Stimulated activated CD8-positive, alpha-beta memory T cell treated with anti-CD3 and anti-CD28 coated beads, Interleukin-15, amount 100 ng/mL, for 4 hours (primary cell): ENCODE measurements at regions not wholly inside any gene's neighbourhood (a gene's known extent, or its start where the extent isn't known, plus 50 kb on each side); places are given as distances from the start of the nearest gene placed in this dataset.
"Not testable (repeated sequence)": the region's sequence is repeated elsewhere in the genome, so short reads cannot be mapped to it uniquely, and the experiment has no call there.

ENCODE experiments used
- DNase-seq, 2 donors: peaks; one replicate each; pipeline ENCODE4 v3.0.0-alpha.2; 2020; ENCODE audit warnings: low read depth in 2 of 2

DNA sequence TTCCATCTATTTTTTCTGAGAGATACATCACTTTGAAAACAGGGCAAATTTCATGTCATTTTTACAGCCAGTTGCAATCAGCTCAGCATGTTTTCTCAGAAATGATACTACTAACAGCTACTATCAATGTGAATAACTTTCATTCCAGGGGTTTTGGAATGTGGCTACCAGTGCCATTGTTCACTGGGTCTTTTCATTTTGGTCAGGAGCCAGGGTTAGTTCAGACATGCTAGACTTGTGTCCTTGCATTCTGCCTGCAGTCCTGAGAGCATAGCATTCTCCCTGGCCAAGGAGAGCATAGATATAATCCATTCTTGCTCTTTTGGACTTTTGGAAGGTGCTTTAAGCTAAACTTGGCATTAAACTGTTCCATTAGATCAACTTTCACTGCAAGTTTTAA lies 160.9 kb upstream of the NEBL start:
- DNase-seq: no peak

DNA sequence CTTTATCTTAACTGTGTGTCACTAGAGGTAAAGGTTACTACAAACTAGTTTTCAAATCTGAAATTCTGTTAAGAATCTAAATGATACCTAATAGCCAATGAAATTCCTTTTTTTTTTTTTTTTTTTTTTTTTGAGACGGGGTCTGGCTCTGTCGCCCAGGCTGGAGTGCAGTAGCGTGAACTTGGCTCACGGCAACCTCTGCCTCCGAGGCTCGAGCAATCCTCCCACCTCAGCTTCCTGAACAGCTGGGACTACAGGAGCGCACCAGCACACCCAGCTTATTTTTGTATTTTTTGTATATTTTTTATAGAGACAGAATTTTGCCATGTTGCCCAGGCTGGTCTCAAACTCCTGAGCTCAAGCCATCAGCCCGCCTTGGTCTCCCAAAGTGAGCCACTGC lies 160.3 kb upstream of the NEBL start:
- no peak for DNase-seq

DNA sequence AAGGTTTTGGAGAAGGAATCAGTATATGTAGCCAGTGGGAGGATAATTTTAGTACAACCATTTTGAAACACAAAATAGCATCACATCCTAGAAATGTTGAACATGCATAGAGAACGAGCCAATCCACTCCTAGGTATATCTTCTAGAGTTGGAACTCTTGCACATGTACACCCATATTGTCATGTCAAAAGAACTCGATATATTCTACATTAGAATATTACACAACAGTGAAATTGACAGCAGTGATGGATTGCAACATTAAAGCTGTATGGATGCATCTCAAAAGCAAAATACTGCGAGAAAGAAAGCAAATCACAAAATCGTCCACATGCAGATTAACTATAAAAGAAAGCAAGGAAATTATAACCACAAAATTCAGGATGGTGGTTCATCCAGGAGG lies 159.3 kb upstream of the NEBL start:
- DNase-seq: no peak

DNA sequence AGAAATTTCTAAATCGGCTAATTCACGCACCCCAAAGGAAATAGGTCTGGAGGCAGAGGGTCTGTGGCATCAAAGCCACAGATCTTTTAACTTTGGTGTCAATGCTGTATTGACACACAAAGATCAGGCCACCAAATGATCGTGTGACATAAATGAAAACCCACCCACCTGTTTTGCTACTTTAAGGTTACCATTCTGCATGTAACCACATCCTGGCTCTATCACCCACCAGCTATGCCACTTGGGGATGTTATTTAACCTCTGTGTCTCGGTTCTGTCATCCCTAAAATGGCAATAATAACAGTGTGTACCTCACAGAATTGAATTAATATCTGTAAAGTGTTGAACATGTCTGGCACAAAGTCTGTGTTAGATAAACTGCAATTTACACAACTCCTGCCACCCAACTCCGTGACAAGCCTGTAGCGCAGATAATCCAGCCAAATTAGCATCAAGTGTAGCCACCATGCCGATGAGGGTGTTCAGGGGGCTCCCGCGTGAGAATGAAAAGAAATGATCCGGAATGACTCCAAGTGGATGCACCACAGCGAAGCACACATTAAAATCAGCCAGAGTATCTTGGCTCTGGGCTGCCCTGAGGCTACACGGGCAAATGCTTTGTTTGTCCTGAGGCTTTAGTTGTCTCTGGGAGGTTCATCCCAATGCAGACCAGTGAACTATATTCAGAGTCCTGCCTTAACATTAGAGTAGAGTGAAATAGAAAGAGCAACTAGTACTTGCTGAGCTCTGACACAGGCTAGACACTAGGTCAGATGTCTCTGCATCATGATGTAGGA lies 158.4 kb upstream of the NEBL start:
- no peak for DNase-seq

DNA sequence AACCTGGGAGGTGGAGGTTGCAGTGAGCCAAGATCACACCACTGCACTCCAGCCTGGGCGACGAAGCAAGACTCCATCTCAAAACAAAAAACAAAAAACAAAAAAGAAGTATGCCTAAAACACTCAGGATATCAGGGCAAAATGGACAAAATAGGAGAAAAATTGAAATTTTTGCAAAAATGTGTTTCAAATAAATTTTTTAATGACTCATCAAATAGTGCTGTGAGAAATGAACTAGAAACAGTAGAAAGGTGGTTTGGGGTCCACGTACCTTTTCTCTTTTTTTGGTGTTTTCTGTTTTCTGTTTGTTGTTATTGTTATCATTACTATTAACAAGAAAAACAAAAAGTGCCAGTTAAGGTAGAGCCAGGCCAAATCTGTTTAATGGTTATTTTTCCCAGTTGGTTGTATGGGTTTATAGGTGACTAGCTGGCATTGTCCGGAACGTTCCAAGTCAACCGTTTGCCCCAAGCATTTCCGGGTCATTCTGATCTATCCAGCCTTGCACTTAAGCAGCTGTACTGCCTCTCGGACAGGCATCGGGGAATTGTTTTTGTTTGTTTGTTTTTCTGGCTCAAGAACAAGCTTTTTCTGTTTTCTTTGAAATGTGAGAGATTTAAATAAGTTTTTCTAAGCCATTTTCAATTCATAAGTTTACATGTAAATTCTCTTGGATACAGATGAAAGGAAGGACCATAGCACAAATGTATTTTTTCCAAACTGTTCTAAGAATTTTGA lies 157.0 kb upstream of the NEBL start:
- no peak for DNase-seq

DNA sequence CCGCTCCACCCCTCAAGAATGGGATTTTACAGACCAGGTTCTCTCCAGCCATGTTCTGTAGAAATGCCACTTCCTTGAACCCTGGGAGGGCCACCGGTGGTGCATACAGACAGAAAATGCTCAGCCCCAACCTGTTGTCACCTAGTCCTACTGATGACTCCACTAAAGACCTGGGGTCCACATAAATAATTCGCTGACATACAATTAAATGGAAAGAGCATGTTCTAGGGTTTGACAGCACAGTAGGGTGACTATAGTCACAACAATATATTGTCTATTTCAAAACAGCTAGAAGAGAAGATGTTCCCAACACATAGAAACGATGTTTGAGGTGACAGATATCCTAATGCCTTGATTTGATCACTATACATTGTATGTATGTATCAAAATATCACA lies 155.6 kb upstream of the NEBL start:
- no peak for DNase-seq

DNA sequence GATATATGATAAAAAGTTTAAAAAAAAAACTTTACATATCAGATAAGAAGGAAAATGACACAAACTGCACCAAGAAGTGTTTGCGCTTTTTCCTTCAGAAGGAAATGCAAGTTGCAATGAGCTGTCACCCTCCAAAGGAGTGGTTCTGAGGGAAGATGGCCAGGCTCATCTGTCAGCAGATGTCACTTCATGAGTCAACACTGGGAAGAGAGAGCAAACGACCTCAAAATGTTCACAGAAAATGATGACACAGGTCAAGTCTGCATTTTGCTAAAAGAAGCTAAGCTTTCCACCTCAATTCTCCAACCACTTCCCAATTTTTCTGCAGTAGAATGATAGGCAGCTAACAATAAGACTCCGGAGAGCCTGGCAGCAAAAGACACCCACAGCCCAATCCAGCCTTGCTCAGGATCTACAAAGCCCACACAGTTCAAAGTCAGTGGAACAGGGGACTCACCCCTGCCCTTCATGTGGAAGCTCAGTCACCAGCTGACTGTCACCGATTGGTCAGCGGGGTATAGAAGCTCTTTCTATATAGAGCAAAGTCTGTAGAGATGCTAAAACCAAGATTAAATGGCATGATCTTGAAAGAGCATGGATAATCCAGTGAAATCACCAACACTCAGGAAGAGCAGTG lies 155.1 kb upstream of the NEBL start:
- no peak for DNase-seq

DNA sequence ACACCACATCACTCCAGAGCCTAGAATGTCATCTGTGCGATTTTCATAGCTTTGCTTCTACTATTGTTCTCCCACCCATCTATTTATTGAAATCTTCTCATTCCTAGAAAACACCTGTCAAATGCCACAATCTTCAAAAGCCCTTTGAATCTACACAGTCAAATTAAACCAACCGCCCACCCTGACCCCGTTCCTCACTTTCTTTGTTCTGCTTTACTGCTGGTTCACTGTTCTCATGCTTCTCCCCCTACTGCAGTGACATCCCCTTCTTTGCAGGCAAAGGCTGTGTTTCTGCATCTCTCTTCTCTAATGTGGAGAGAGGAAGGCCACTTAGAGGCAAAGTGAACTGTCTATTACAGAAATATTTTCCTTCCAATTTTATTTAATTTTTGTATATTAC lies 152.4 kb upstream of the NEBL start:
- DNase-seq: no peak

DNA sequence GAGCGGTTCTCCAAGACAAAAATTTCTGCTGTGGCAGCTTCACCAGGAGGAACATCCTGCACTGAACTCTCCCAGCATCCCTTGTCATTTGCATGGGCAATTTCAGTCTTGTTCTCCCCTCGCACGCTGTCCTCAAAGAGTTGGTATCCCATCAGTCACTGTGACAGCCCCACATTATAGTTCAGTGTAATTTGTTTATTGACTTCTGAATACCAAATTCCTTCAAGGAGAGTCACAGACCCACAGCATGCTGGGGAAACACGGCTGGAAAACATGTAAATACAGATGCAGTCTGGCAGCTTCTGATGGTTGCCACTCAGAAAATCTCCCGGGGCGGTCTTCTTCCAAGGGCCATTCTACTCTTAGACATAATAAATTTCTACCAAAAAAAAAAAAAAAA lies 151.0 kb upstream of the NEBL start:
- no peak for DNase-seq

DNA sequence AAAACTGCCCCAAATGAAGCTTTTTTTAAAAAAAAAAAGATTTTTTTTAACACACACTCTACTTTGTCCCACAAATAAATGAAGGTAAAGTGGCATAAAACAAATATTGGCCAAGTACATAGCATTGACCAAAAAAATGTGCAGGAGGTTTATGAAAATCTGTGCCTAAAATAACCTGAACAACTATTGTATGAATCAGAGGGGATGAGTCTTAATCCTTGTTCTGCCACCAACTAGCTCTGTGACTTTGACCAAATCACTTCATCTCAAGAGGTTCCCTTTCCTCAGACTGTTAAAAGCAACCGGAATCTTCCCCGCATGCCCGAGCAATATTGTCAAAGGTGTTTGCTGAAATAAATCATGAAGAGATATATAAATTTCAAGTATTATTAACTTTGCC lies 150.4 kb upstream of the NEBL start:
- DNase-seq: no peak

DNA sequence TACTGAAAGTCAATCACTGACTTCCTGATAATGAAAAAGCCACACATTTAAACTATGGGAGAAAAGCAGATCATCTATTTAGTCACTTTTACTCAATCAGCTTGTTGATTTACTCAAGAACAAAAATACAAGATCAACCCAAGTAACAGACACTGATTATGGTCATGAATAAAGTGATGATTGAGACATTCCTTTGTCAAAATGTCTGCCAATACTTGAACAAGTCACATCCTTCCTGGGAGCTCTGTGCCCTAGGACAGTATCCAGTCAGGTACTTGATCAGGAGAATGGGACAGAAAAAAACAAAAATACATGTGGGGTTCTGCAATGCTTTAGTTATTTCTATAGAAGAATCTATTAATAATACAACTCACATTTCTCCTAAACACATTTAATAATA lies 150.0 kb upstream of the NEBL start:
- no peak for DNase-seq

DNA sequence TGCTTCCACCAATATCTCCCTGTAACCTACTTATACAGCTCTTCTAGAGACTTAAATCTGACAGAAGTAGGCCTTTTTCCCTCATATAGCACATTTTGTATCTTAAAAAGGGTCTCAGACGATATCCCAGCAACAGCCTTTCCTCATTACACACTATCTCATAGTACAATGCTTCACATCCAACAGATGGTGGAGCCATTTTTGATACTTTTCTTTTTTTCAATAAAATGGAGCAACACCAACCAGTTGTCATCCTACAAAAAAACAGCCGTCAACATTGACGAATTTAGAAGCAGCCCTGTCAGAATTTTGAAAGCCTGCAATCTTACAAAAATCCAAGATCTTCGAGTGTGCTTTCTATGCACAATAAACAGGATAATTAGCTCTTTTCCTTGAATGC lies 145.9 kb upstream of the NEBL start:
- DNase-seq: no peak

DNA sequence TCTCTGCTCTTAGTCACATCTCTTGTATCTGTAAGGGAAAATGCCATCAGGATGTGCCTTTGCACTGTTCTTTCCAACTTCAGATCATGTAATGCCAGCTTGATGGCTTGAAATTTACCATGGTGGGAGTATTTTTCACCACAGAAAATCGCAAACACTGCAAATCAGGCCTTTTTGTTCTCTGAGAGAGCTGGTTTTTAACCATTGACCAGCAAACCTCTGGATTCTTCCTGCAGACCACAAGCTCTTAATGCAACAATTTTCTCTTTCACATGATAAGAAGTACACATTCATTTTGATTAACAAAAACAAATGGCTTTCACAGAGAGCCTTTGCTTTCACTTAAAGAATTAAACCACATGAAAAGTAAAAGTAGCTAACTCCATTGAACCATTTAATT lies 145.4 kb upstream of the NEBL start:
- no peak for DNase-seq

DNA sequence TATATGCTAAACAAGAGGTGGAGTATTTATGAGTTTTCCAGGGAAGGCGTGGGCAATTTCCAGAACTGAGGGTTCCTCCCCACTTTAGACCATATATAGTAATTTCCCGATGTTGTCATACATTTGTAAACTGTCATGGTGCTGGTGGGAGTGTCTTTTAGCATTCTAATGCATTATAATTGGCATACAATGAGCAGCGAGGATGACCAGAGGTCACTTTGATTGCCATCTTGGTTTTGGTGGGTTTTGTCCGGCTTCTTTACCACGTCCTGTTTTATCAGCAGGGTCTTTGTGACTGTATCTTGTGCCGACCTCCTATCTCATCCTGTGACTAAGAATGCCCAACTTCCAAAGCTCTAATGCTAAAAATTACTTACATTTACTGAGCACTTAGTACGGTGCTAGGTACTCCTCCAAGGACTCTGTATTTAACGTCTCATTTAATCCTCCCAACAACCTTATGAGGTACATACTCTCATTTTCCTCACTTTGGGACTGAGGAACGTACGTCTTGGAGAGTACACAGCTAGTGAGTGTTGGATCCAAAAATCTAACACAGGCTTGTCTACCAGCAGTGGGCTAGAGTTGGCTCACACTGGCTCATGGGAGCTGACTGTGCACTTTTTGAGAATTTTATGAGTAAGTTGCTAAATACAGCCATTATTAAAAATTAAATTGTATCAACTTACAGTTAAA lies 144.8 kb upstream of the NEBL start:
- no peak for DNase-seq

DNA sequence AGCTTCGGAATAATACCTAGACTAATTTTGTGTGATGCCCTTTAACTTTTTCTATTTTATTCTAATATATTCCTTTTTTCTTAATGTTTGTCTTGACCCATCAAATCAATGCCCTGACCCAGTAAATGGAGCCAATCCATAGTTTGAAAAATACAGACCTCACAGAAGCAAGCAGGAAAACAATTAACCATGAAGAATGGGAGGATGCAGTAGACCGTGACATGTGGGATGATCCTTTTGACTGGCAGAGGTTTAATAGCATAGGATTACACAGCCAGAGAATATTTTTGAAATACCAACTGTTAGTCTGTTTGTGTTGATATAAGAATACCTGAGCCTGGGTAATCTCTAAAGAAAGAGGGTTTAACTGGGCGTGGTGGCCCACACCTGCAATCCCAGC lies 142.6 kb upstream of the NEBL start:
- no peak for DNase-seq

DNA sequence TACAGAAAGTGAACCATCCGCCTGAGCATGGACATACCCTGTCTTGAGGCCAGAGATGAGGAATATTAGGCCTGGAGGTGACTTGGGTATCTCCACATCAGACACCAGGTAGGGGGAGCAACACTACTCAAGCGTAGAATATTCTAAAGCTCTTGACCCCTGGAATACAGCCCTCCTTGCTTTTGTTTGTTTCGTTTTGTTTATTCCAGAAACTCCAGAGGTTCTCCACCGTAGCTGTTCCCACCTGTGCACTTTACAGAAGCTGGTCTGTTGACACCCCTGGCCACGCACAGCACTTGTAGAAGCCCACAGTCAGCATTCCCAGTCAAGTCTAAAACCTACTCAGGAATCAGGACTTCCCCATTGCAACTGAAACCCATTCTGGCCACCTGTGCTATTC lies 139.6 kb upstream of the NEBL start:
- DNase-seq: no peak

DNA sequence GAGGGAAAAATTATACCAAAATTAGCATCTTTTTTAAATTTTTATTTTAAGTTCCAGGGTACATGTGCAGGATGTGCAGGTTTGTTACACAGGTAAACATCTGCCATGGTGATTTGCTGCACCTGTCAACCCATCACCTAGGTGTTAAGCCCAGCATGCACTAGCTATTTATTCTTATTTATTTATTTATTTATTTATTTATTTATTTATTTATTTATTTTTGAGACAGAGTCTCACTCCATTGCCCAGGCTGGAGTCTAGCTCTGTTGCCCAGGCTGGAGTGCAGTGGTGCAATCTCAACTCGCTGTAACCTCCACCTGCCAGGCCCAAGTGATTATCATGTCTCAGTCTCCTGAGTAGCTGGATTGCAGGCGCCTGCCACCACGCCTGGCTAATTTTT lies 137.7 kb upstream of the NEBL start:
- not testable (repeated sequence) for DNase-seq

DNA sequence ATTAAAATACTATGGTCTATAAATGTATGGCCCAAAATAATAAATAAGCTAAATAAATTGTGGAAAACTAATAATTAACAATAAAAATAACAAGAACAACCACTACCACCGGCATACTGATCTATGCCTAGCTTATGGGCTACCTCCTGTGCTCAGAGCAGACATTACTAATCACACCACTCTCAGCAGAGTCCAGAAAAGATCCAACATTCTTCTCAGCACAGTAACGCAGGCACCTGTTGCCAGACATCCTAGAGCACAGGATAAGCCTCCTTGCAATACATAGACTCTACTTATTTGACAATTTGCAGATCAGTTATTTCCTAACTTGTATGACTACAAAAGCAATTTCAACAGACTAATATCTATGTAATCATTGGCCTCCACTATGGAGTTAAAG lies 137.1 kb upstream of the NEBL start:
- no peak for DNase-seq

DNA sequence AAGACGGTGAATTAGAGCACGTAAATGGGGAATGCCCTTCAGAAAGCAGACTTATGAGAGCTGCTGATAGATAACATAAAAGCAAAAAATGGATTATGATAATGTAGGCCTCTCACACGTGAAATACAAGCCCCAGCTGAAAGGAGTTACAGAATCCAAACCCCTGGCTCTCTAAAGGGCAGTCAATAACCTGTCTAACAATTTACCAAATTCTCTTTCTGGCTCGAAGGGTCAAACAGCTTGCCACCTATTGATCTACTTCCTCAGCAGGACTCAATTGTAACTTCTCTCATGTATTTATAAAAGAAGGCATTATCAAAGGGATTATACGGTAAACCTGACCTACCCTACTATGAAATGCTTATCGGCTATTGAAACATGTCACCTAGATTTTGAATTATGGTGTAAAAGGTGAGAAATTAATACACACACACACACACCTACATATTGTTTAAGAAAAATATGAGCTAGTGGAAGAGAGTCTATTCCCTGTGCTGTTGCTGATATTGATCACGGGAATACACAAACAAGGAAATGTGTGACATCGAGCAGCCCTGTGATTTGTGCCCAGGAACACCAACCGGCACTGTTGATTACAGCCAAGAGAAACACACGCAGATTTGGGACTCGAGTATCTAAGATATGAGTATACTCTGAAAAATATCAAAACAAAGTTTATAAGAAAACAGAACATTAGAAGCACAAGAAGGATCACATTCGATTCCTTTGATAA lies 135.6 kb upstream of the NEBL start:
- no peak for DNase-seq

DNA sequence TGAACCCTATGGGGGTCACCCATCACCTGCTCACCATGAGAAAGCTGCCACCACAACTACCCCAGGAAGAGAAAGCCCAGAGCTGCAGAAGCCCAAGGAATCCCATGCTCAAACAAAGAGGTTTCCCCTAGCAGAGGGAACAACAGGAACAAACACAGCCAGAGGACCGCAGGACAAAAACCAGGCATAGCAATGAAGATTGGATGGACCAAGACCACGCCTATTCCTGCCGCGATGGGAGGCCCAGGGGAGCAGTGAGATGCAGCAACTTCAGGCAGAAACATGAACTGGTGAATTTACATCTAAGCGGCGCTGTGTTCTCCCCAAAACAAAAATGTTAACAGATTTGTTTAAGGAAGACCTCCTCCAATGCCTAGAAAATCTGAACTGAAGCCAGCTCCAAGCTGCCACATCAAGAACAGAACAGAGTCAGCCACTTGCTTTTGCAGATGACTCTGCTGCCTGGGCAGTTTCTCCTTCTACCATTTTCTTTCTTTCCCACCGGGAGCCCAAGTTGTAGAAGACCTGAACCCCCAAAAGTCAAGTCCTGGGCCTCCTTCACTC lies 134.2 kb upstream of the NEBL start:
- no peak for DNase-seq

DNA sequence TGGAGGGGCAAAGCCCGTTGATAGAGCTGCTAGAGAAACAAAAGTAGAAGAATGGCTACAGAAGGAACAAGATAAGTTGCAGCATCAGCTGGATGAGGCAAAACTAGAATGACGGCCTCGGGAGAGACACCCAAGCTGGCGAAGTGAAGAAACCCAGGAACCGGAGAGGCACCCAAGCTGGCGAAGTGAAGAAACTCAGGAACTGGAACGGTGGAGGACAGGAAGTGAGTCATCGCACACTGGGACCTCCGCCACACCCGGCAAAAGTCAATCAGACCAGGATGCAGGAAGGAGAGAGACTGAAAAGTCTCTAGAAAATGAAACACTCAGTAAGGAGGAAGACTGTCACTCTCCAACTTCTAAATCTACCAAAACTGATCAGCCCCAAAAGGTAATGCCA lies 133.0 kb upstream of the NEBL start:
- DNase-seq: no peak

DNA sequence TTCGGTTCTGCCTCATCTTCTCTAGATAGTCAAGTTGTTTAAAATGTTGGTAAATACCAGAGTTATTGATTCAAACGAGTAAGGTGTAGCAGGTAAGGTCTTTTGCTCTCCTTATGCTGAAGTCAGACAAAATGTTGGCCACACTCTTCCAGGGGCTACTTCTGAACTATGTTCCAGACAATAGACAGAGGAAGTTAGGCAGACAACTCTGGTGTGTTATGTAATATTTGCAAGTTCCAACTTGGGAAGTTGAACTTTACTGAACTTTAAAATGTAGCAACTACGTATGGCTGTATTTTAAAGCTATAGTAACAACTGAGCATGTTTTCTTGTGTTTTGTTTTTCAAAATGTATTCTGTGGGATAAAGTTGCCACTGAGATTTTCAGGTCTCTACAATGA lies 125.7 kb upstream of the NEBL start:
- DNase-seq: no peak
